Pancreas (tissue), 10 donors: ENCODE measurements at regions not wholly inside any gene's neighbourhood (a gene's known extent, or its start where the extent isn't known, plus 50 kb on each side); places are given as distances from the start of the nearest gene placed in this dataset.

Experiments used
- ATAC-seq, 4 donors: fragments of 200-7000 bp; cut with Tn5 transposase; one replicate each; pipeline versions ENCODE4 v1.8.0 to v1.9.1; 2020; ENCODE audit warnings: mild to moderate bottlenecking in 4 of 4, moderate library complexity in 4 of 4
- DNase-seq, 6 donors: peaks; one replicate each; pipeline ENCODE4 v3.0.0-alpha.2; 2020
- FAIRE-seq: peaks from 2 replicates; lab custom pipeline; 2012; peaks lifted over from hg19 to GRCh38; lab: Jason Lieb, UNC
- H3K27ac ChIP-seq, 4 donors: fragments of 200-600 bp; sonication (generic); 1 replicate in 3 of 4; 2 replicates in 1 of 4; pipeline versions ENCODE4 v1.5.0 to v1.8.0; 2020
- H3K27me3 ChIP-seq, 4 donors: fragments of 200-600 bp; one replicate each; pipeline ENCODE4 v1.8.0; 2021
- H3K36me3 ChIP-seq, 3 donors: fragments of 200-600 bp; sonication (generic) in 1 of 3; one replicate each; pipeline versions ENCODE4 v1.5.0 to v1.8.0; 2020 to 2021
- H3K4me1 ChIP-seq, 3 donors: fragments of 200-600 bp; one replicate each; pipeline ENCODE4 v1.8.0; 2021
- H3K4me3 ChIP-seq, 4 donors: fragments of 200-600 bp; sonication (generic) in 2 of 4; one replicate each; pipeline versions ENCODE4 v1.5.0 to v1.8.0; 2020 to 2021
- H3K9me3 ChIP-seq, 4 donors: fragments of 200-600 bp; one replicate each; pipeline ENCODE4 v1.8.0; 2021
- CTCF ChIP-seq, 4 donors: fragments of 200-600 bp; sonication (generic) in 3 of 4; IDR thresholded peaks; one replicate each; pipeline versions ENCODE4 v1.5.0 to v1.8.0; 2021; ENCODE audit warnings: antibody characterized with exemption in 4 of 4
- WGBS, 2 donors: extraction: QIAGEN DNeasy Blood & Tissue Kit; methylation state at CpG; one replicate each; pipeline ENCODE4 v1.1.7; 2013; 5-methylcytosine and 5-hydroxymethylcytosine counted together
- intact Hi-C, 3 donors: fragments of 100-400 bp; cut with DNase I; formaldehyde crosslinking; loops; one replicate each; pipeline versions ENCODE4 v1.11.1 to v1.14.2; 2022
- donor health status: healthy with polysubstance abuse.
- donor health status: DM: no; HTN: no; CAD: no; lungs with moderate emphysema.
- donor health status: DM: no; HTN: no; CAD: no.
- donor health status: control.
- donor health status: control.
- donor health status: Bipolar disorder and iron deficiency.
- donor health status: DM: yes; HTN: yes; CAD: no.
- donor health status: DM: no; HTN: no; CAD: no.
- donor health status: DM: no; HTN: no; CAD: no.
- donor health status: DM: yes; HTN: yes; CAD: no.

- H3K36me3 ChIP-seq, result no peaks in the 10 kb centered on the region
- no peak for TF ChIP-seq CTCF (IDR thresholded peaks at IDR 0.05)
- intact Hi-C loops, result no loop called here
- peak overlapping the region in 2 of 4 donors; percentile 60 to 64 for H3K27ac ChIP-seq
- no peaks in the 10 kb centered on the region for H3K4me1 ChIP-seq
- DNase-seq (peak in 4 of 6 donors; percentile 17 to 79 (median 62)), FAIRE-seq (no peak), ATAC-seq (peak in 3 of 4 donors; percentile 17 to 67 (median 63))
- H3K4me3 ChIP-seq, result peak overlapping the region in 1 of 4 donors; percentile 17
- H3K9me3 ChIP-seq, result no peaks in the 10 kb centered on the region
- WGBS, 2 donors, result 69 to 80% methylated on average over 9 to 12 of the region's 12 CpGs
- H3K27me3 ChIP-seq, result no peaks in the 10 kb centered on the region
Observed at GRCh38 chr4:3387943-3388361, 53.8 kb upstream of the HGFAC start.

- Histone ChIP-seq H3K4me3 (peak overlapping the region in 1 of 4 donors; percentile 17), H3K4me1 (no peaks in the 10 kb centered on the region), H3K27me3 (no peaks in the 10 kb centered on the region), H3K27ac (peak overlapping the region in 2 of 4 donors; percentile 60 to 64), H3K9me3 (no peaks in the 10 kb centered on the region), H3K36me3 (no peaks in the 10 kb centered on the region)
- ATAC-seq, result peak in 2 of 4 donors; percentile 14 to 17
- 72 to 73% methylated on average over 16 of the region's 16 CpGs for WGBS, 2 donors
- intact Hi-C loops, result no loop called here
- FAIRE-seq, result no peak
- no peak for TF ChIP-seq CTCF (IDR thresholded peaks at IDR 0.05)
- no peak for DNase-seq
Observed at GRCh38 chr4:3388471-3389232, 53.1 kb upstream of the HGFAC start.

- peak overlapping the region in 2 of 4 donors; percentile 60 to 64 for H3K27ac ChIP-seq
- intact Hi-C loops, result no loop called here
- no peaks in the 10 kb centered on the region for H3K36me3 ChIP-seq
- H3K27me3 ChIP-seq, result no peaks in the 10 kb centered on the region
- H3K4me1 ChIP-seq, result no peaks in the 10 kb centered on the region
- WGBS, 2 donors, result 86 to 90% methylated on average over 32 of the region's 32 CpGs
- no peaks in the 10 kb centered on the region for H3K9me3 ChIP-seq
- ATAC-seq, result no peak
- no peak overlapping the region for H3K4me3 ChIP-seq
- peak in 1 of 6 donors; percentile 43 for DNase-seq
- no peak for TF ChIP-seq CTCF (IDR thresholded peaks at IDR 0.05)
- no peak for FAIRE-seq
Observed at GRCh38 chr4:3389233-3390215, 52.2 kb upstream of the HGFAC start.

- no peak for FAIRE-seq
- no peak for TF ChIP-seq CTCF (IDR thresholded peaks at IDR 0.05)
- 90 to 92% methylated on average over 24 of the region's 24 CpGs for WGBS, 2 donors
- H3K27me3 ChIP-seq, result no peaks in the 10 kb centered on the region
- no peaks in the 10 kb centered on the region for H3K36me3 ChIP-seq
- intact Hi-C loops, result no loop called here
- H3K4me1 ChIP-seq, result no peaks in the 10 kb centered on the region
- no peak overlapping the region for H3K27ac ChIP-seq
- ATAC-seq, result no peak
- H3K9me3 ChIP-seq, result no peaks in the 10 kb centered on the region
- no peak overlapping the region for H3K4me3 ChIP-seq
- no peak for DNase-seq
Observed at GRCh38 chr4:3390288-3390811, 51.4 kb upstream of the HGFAC start.
